ENCODE measurements at regions not wholly inside any gene's neighbourhood (a gene's known extent, or its start where the extent isn't known, plus 50 kb on each side); places are given as distances from the start of the nearest gene placed in this dataset.

- peaks cover 87% of the 10 kb centered on the region for H3K27me3 Mint-ChIP-seq
- H3K4me1 Mint-ChIP-seq (ENCODE audit: unreplicated experiment), result peaks cover 41% of the 10 kb centered on the region
- H3K36me3 Mint-ChIP-seq, result peaks cover 9% of the 10 kb centered on the region
- no peak for DNase-seq (ENCODE audit: extremely low spot score, unreplicated experiment)
- H3K27ac Mint-ChIP-seq, result no peak overlapping the region
- no peaks in the 10 kb centered on the region for H3K9me3 Mint-ChIP-seq
- H3K4me3 Mint-ChIP-seq, result peak overlapping the region; percentile 58
- peak; percentile 33 for TF ChIP-seq CTCF (conservative IDR thresholded peaks at IDR 0.05)
Observed at GRCh38 chr5:73297430-73297829, 124.4 kb downstream of the TMEM174 start.

- Mint-ChIP-seq H3K36me3 (peaks cover 9% of the 10 kb centered on the region), H3K27me3 (peaks cover 87% of the 10 kb centered on the region), H3K4me3 (peak overlapping the region; percentile 48), H3K9me3 (no peaks in the 10 kb centered on the region), H3K27ac (no peak overlapping the region), H3K4me1 (ENCODE audit: unreplicated experiment) (peaks cover 36% of the 10 kb centered on the region)
- TF ChIP-seq CTCF (conservative IDR thresholded peaks at IDR 0.05), result no peak
- DNase-seq (ENCODE audit: extremely low spot score, unreplicated experiment), result no peak
Observed at GRCh38 chr5:73296772-73297171, 123.8 kb downstream of the TMEM174 start.

GRCh38 chr5:73295921-73296320, 122.9 kb downstream of the TMEM174 start:
- no peak for DNase-seq (ENCODE audit: extremely low spot score, unreplicated experiment)
- Mint-ChIP-seq H3K4me1 (ENCODE audit: unreplicated experiment) (peaks cover 36% of the 10 kb centered on the region), H3K36me3 (peaks cover 9% of the 10 kb centered on the region), H3K4me3 (no peak overlapping the region), H3K27me3 (peaks cover 87% of the 10 kb centered on the region), H3K9me3 (no peaks in the 10 kb centered on the region), H3K27ac (peak overlapping the region; percentile 26)
- TF ChIP-seq CTCF (conservative IDR thresholded peaks at IDR 0.05), result no peak

GRCh38 chr5:73295447-73295846, 122.5 kb downstream of the TMEM174 start:
- Mint-ChIP-seq H3K4me3 (no peak overlapping the region), H3K27ac (peak overlapping the region; percentile 26), H3K36me3 (peaks cover 9% of the 10 kb centered on the region), H3K27me3 (peaks cover 87% of the 10 kb centered on the region), H3K4me1 (ENCODE audit: unreplicated experiment) (peaks cover 36% of the 10 kb centered on the region), H3K9me3 (no peaks in the 10 kb centered on the region)
- peak; percentile 25 for TF ChIP-seq CTCF (conservative IDR thresholded peaks at IDR 0.05)
- no peak for DNase-seq (ENCODE audit: extremely low spot score, unreplicated experiment)

GRCh38 chr5:73292816-73293459, 119.9 kb downstream of the TMEM174 start:
- Mint-ChIP-seq H3K27ac (no peak overlapping the region), H3K4me3 (no peak overlapping the region), H3K27me3 (peaks cover 80% of the 10 kb centered on the region), H3K36me3 (peaks cover 9% of the 10 kb centered on the region), H3K4me1 (ENCODE audit: unreplicated experiment) (peaks cover 24% of the 10 kb centered on the region), H3K9me3 (no peaks in the 10 kb centered on the region)
- DNase-seq (ENCODE audit: extremely low spot score, unreplicated experiment), result no peak
- TF ChIP-seq CTCF (conservative IDR thresholded peaks at IDR 0.05), result no peak
